Pancreas (tissue), 10 donors: ENCODE measurements at regions not wholly inside any gene's neighbourhood (a gene's known extent, or its start where the extent isn't known, plus 50 kb on each side); places are given as distances from the start of the nearest gene placed in this dataset.

Experiments used
- ATAC-seq, 4 donors: fragments of 200-7000 bp; cut with Tn5 transposase; one replicate each; pipeline versions ENCODE4 v1.8.0 to v1.9.1; 2020; ENCODE audit warnings: mild to moderate bottlenecking in 4 of 4, moderate library complexity in 4 of 4
- DNase-seq, 6 donors: peaks; one replicate each; pipeline ENCODE4 v3.0.0-alpha.2; 2020
- FAIRE-seq: peaks from 2 replicates; lab custom pipeline; 2012; peaks lifted over from hg19 to GRCh38; lab: Jason Lieb, UNC
- H3K27ac ChIP-seq, 4 donors: fragments of 200-600 bp; sonication (generic); 1 replicate in 3 of 4; 2 replicates in 1 of 4; pipeline versions ENCODE4 v1.5.0 to v1.8.0; 2020
- H3K27me3 ChIP-seq, 4 donors: fragments of 200-600 bp; one replicate each; pipeline ENCODE4 v1.8.0; 2021
- H3K36me3 ChIP-seq, 3 donors: fragments of 200-600 bp; sonication (generic) in 1 of 3; one replicate each; pipeline versions ENCODE4 v1.5.0 to v1.8.0; 2020 to 2021
- H3K4me1 ChIP-seq, 3 donors: fragments of 200-600 bp; one replicate each; pipeline ENCODE4 v1.8.0; 2021
- H3K4me3 ChIP-seq, 4 donors: fragments of 200-600 bp; sonication (generic) in 2 of 4; one replicate each; pipeline versions ENCODE4 v1.5.0 to v1.8.0; 2020 to 2021
- H3K9me3 ChIP-seq, 4 donors: fragments of 200-600 bp; one replicate each; pipeline ENCODE4 v1.8.0; 2021
- CTCF ChIP-seq, 4 donors: fragments of 200-600 bp; sonication (generic) in 3 of 4; IDR thresholded peaks; one replicate each; pipeline versions ENCODE4 v1.5.0 to v1.8.0; 2021; ENCODE audit warnings: antibody characterized with exemption in 4 of 4
- WGBS, 2 donors: extraction: QIAGEN DNeasy Blood & Tissue Kit; methylation state at CpG; one replicate each; pipeline ENCODE4 v1.1.7; 2013; 5-methylcytosine and 5-hydroxymethylcytosine counted together
- intact Hi-C, 3 donors: fragments of 100-400 bp; cut with DNase I; formaldehyde crosslinking; loops; one replicate each; pipeline versions ENCODE4 v1.11.1 to v1.14.2; 2022
- donor health status: healthy with polysubstance abuse.
- donor health status: DM: no; HTN: no; CAD: no; lungs with moderate emphysema.
- donor health status: DM: no; HTN: no; CAD: no.
- donor health status: control.
- donor health status: control.
- donor health status: Bipolar disorder and iron deficiency.
- donor health status: DM: yes; HTN: yes; CAD: no.
- donor health status: DM: no; HTN: no; CAD: no.
- donor health status: DM: no; HTN: no; CAD: no.
- donor health status: DM: yes; HTN: yes; CAD: no.

DNA sequence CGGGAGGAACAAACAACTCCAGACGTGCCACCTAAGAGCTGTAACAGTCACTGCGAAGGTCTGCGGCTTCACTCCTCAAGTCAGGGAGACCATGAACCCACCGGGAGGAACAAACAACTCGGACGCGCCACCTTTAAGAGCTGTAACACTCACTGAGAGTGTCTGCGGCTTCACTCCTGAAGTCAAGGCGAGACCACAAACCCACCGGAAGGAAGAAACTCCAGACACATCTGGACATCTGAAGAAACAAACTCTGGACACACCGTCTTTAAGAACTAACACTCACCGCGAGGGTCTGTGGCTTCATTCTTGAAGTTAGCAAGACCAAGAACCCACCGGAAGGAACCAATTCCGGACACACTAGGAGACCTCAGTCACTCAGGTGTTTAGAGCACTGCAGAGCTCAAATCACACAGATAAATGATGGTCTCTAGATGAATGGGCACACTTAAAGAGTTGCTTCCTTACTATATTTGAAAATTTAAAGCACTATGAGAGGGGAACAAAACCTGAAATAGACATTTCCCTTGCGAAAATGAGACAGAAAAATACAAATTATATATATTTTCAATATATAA, 587.7 kb upstream of the ADGRL4 start:
- H3K27ac ChIP-seq, result no peak overlapping the region
- no peaks in the 10 kb centered on the region for H3K27me3 ChIP-seq
- no peak overlapping the region for H3K4me3 ChIP-seq
- no peaks in the 10 kb centered on the region for H3K4me1 ChIP-seq
- H3K36me3 ChIP-seq, result no peaks in the 10 kb centered on the region
- DNase-seq (no peak), FAIRE-seq (no peak), ATAC-seq (no peak)
- intact Hi-C loops, result no loop called here
- no peak for TF ChIP-seq CTCF (IDR thresholded peaks at IDR 0.05)
- no peaks in the 10 kb centered on the region for H3K9me3 ChIP-seq
- WGBS, 2 donors, result 82 to 86% methylated on average over 17 of the region's 17 CpGs

GRCh38 chr1:79592707-79593106, 586.2 kb upstream of the ADGRL4 start:
- WGBS, 2 donors, result 87 to 94% methylated on average over 1 of the region's 1 CpG
- Histone ChIP-seq H3K27me3 (no peaks in the 10 kb centered on the region), H3K36me3 (no peaks in the 10 kb centered on the region), H3K9me3 (no peaks in the 10 kb centered on the region), H3K27ac (no peak overlapping the region), H3K4me1 (no peaks in the 10 kb centered on the region), H3K4me3 (no peak overlapping the region)
- no peak for TF ChIP-seq CTCF (IDR thresholded peaks at IDR 0.05)
- ATAC-seq (no peak), FAIRE-seq (no peak), DNase-seq (no peak)
- intact Hi-C loops, result no loop called here

DNA sequence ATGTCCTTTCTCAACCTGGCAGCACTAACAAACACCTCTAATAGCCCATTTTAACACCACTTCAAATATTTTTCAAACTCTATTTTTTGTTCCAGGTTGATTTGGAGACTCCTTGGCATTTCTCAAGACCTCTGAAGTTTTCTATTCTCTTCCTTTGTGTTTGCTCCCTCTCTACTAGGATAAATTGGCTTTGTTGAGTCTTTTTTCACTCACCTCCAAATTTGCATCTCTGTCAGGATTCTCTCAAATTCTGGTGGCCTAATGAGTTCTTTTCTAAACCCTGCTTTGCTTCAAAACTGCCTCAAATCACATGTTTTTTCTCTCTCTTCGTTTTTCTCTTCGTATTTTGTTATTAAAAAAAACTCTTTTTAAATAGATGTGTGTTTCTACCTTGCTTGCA, 582.2 kb upstream of the ADGRL4 start:
- DNase-seq (no peak), FAIRE-seq (no peak), ATAC-seq (no peak)
- no peaks in the 10 kb centered on the region for H3K9me3 ChIP-seq
- WGBS, 2 donors, result 66 to 85% methylated on average over 2 of the region's 2 CpGs
- no peak overlapping the region for H3K27ac ChIP-seq
- TF ChIP-seq CTCF (IDR thresholded peaks at IDR 0.05), result no peak
- H3K36me3 ChIP-seq, result no peaks in the 10 kb centered on the region
- intact Hi-C loops, result no loop called here
- H3K4me1 ChIP-seq, result no peaks in the 10 kb centered on the region
- H3K27me3 ChIP-seq, result no peaks in the 10 kb centered on the region
- no peak overlapping the region for H3K4me3 ChIP-seq

GRCh38 chr1:79587229-79587628, 580.7 kb upstream of the ADGRL4 start:
- Histone ChIP-seq H3K4me3 (no peak overlapping the region), H3K27ac (no peak overlapping the region), H3K4me1 (no peaks in the 10 kb centered on the region), H3K9me3 (no peaks in the 10 kb centered on the region), H3K27me3 (no peaks in the 10 kb centered on the region), H3K36me3 (no peaks in the 10 kb centered on the region)
- no peak for ATAC-seq
- intact Hi-C loops, result no loop called here
- FAIRE-seq, result no peak
- no peak for TF ChIP-seq CTCF (IDR thresholded peaks at IDR 0.05)
- DNase-seq, result no peak

- H3K36me3 ChIP-seq, result no peaks in the 10 kb centered on the region
- no peaks in the 10 kb centered on the region for H3K4me1 ChIP-seq
- DNase-seq (no peak), ATAC-seq (no peak), FAIRE-seq (no peak)
- no peak for TF ChIP-seq CTCF (IDR thresholded peaks at IDR 0.05)
- WGBS, 2 donors, result 85% methylated on average over 3 of the region's 3 CpGs
- no peak overlapping the region for H3K4me3 ChIP-seq
- intact Hi-C loops, result no loop called here
- no peaks in the 10 kb centered on the region for H3K27me3 ChIP-seq
- H3K27ac ChIP-seq, result no peak overlapping the region
- no peaks in the 10 kb centered on the region for H3K9me3 ChIP-seq
Measured at GRCh38 chr1:79585801-79586200, 579.3 kb upstream of the ADGRL4 start.
